Upper lobe of left lung (tissue), 6 donors: ENCODE measurements at regions not wholly inside any gene's neighbourhood (a gene's known extent, or its start where the extent isn't known, plus 50 kb on each side); places are given as distances from the start of the nearest gene placed in this dataset.

ENCODE experiments used
- ATAC-seq, 2 donors: fragments of 200-7000 bp; cut with Tn5 transposase; one replicate each; pipeline ENCODE4 v1.9.1; 2022; ENCODE audit warnings: mild to moderate bottlenecking in 2 of 2, moderate library complexity in 2 of 2; ENCODE audit not compliant: low FRiP score in 2 of 2
- DNase-seq, 2 donors: peaks; one replicate each; pipeline ENCODE4 v3.0.0-alpha.2; 2019 to 2020
- H3K27ac ChIP-seq, 4 donors: fragments of 200-600 bp; sonication (generic); one replicate each; pipeline ENCODE4 v1.5.1; 2016 to 2019
- H3K27me3 ChIP-seq, 4 donors: fragments of 200-600 bp; sonication (generic); one replicate each; pipeline ENCODE4 v1.5.1; 2017 to 2019
- H3K36me3 ChIP-seq, 4 donors: fragments of 200-600 bp; sonication (generic); one replicate each; pipeline ENCODE4 v1.5.1; 2016 to 2019
- H3K4me1 ChIP-seq, 4 donors: fragments of 200-600 bp; sonication (generic); one replicate each; pipeline ENCODE4 v1.5.1; 2018 to 2019
- H3K4me3 ChIP-seq, 4 donors: fragments of 200-600 bp; sonication (generic); one replicate each; pipeline ENCODE4 v1.5.1; 2017 to 2019; ENCODE audit warnings: mild to moderate bottlenecking in 2 of 4, moderate library complexity in 1 of 4
- H3K9me3 ChIP-seq, 4 donors: fragments of 200-600 bp; sonication (generic); one replicate each; pipeline ENCODE4 v1.5.1; 2018 to 2019
- CTCF ChIP-seq, 6 experiments: fragments of 450-650 bp in 4 of 6; fragments of 200-600 bp in 2 of 6; sonication (generic) in 2 of 6; IDR thresholded peaks; one replicate each; pipeline ENCODE4 v1.5.1; 2016 to 2019; ENCODE audit warnings: antibody characterized with exemption in 6 of 6
- EP300 ChIP-seq, 4 donors: sonication (generic); formaldehyde crosslinking; IDR thresholded peaks; one replicate each; pipeline ENCODE4 v1.5.1; 2017; ENCODE audit warnings: antibody characterized with exemption in 4 of 4, control low read depth in 2 of 4
- POLR2A ChIP-seq, 4 donors: fragments of 450-650 bp; IDR thresholded peaks; one replicate each; pipeline ENCODE4 v1.5.1; 2016 to 2017; ENCODE audit warnings: antibody characterized with exemption in 4 of 4, mild to moderate bottlenecking in 2 of 4
- POLR2AphosphoS5 ChIP-seq, 2 donors: sonication (generic); formaldehyde crosslinking; IDR thresholded peaks; one replicate each; pipeline ENCODE4 v1.5.1; 2017; ENCODE audit warnings: antibody characterized with exemption in 2 of 2
- WGBS, 2 donors: methylation state at CpG; one replicate each; pipeline ENCODE4 v1.1.5; 2017 to 2018; 5-methylcytosine and 5-hydroxymethylcytosine counted together
- donor health status: DM: no; HTN: no; CAD: no; lungs with moderate emphysema.
- donor health status: DM: no; HTN: yes; CAD: no; lungs with severe emphysema.

GRCh38 chr20:7137395-7138151 is 370.1 kb downstream of the BMP2 start:
- TF ChIP-seq CTCF (IDR thresholded peaks at IDR 0.05) = no peak
- no peak for TF ChIP-seq POLR2AphosphoS5 (IDR thresholded peaks at IDR 0.05)
- no peak for TF ChIP-seq POLR2A (IDR thresholded peaks at IDR 0.05)
- no peak for TF ChIP-seq EP300 (IDR thresholded peaks at IDR 0.05)
- Histone ChIP-seq H3K27ac (no peak overlapping the region), H3K4me3 (no peak overlapping the region), H3K36me3 (no peaks in the 10 kb centered on the region), H3K9me3 (no peaks in the 10 kb centered on the region), H3K4me1 (no peaks in the 10 kb centered on the region), H3K27me3 (no peaks in the 10 kb centered on the region)
- ATAC-seq (no peak), DNase-seq (no peak)
- WGBS, 2 donors = 56 to 71% methylated on average over 4 of the region's 4 CpGs

GRCh38 chr20:7144464-7144863 is 377.0 kb downstream of the BMP2 start:
- Histone ChIP-seq H3K27ac (no peak overlapping the region), H3K4me1 (no peaks in the 10 kb centered on the region), H3K4me3 (no peak overlapping the region), H3K9me3 (no peaks in the 10 kb centered on the region), H3K36me3 (no peaks in the 10 kb centered on the region), H3K27me3 (no peaks in the 10 kb centered on the region)
- 74 to 82% methylated on average over 2 of the region's 2 CpGs for WGBS, 2 donors
- DNase-seq (no peak), ATAC-seq (no peak)
- TF ChIP-seq CTCF (IDR thresholded peaks at IDR 0.05) (no peak), EP300 (IDR thresholded peaks at IDR 0.05) (no peak), POLR2AphosphoS5 (IDR thresholded peaks at IDR 0.05) (no peak), POLR2A (IDR thresholded peaks at IDR 0.05) (no peak)

GRCh38 chr20:7146552-7147219 is 379.2 kb downstream of the BMP2 start:
- H3K9me3 ChIP-seq = no peaks in the 10 kb centered on the region
- 80% methylated on average over 10 of the region's 10 CpGs for WGBS, 2 donors
- H3K4me3 ChIP-seq = no peak overlapping the region
- ATAC-seq (no peak), DNase-seq (peak in 1 of 2 donors; percentile 50)
- no peak overlapping the region for H3K27ac ChIP-seq
- TF ChIP-seq POLR2AphosphoS5 (IDR thresholded peaks at IDR 0.05) = no peak
- TF ChIP-seq POLR2A (IDR thresholded peaks at IDR 0.05) = no peak
- no peak for TF ChIP-seq CTCF (IDR thresholded peaks at IDR 0.05)
- no peak for TF ChIP-seq EP300 (IDR thresholded peaks at IDR 0.05)
- H3K27me3 ChIP-seq = no peaks in the 10 kb centered on the region
- no peaks in the 10 kb centered on the region for H3K36me3 ChIP-seq
- H3K4me1 ChIP-seq = no peaks in the 10 kb centered on the region

- Histone ChIP-seq H3K27me3 (no peaks in the 10 kb centered on the region), H3K4me1 (no peaks in the 10 kb centered on the region), H3K9me3 (no peaks in the 10 kb centered on the region), H3K27ac (no peak overlapping the region), H3K36me3 (no peaks in the 10 kb centered on the region), H3K4me3 (no peak overlapping the region)
- 39 to 57% methylated on average over 4 of the region's 4 CpGs for WGBS, 2 donors
- TF ChIP-seq POLR2AphosphoS5 (IDR thresholded peaks at IDR 0.05) = no peak
- no peak for ATAC-seq
- no peak for DNase-seq
Observed at GRCh38 chr20:7147220-7147601, 379.7 kb downstream of the BMP2 start.

- Histone ChIP-seq H3K9me3 (no peaks in the 10 kb centered on the region), H3K27me3 (no peaks in the 10 kb centered on the region), H3K27ac (no peak overlapping the region), H3K4me1 (no peaks in the 10 kb centered on the region), H3K36me3 (no peaks in the 10 kb centered on the region), H3K4me3 (no peak overlapping the region)
- WGBS, 2 donors = 65% methylated on average over 2 of the region's 2 CpGs
- ATAC-seq (no peak), DNase-seq (no peak)
- TF ChIP-seq EP300 (IDR thresholded peaks at IDR 0.05) = no peak
- TF ChIP-seq CTCF (IDR thresholded peaks at IDR 0.05) = no peak
- TF ChIP-seq POLR2AphosphoS5 (IDR thresholded peaks at IDR 0.05) = no peak
- TF ChIP-seq POLR2A (IDR thresholded peaks at IDR 0.05) = no peak
Observed at GRCh38 chr20:7151676-7152470, 384.4 kb downstream of the BMP2 start.
